Adrenal gland (tissue), 9 donors: ENCODE measurements at regions not wholly inside any gene's neighbourhood (a gene's known extent, or its start where the extent isn't known, plus 50 kb on each side); places are given as distances from the start of the nearest gene placed in this dataset.

Experiments used
- DNase-seq, 7 donors: peaks; one replicate each; pipeline ENCODE4 v3.0.0-alpha.2; 2019 to 2020
- H3K27ac ChIP-seq, 5 donors: fragments of 200-600 bp; sonication (generic) in 4 of 5; 1 replicate in 3 of 5; 2 replicates in 2 of 5; pipeline versions ENCODE4 v1.5.1 to v1.8.0; 2016 to 2020; ENCODE audit warnings: mild to moderate bottlenecking in 1 of 5
- H3K27me3 ChIP-seq: fragments of 200-600 bp; 2 replicates; pipeline ENCODE4 v1.8.0; 2021
- H3K36me3 ChIP-seq, 2 donors: fragments of 200-600 bp; replicated peaks in 1 of 2; 1 replicate in 1 of 2; 2 replicates in 1 of 2; pipeline versions ENCODE4 v1.5.1 to v1.8.0; 2018 to 2022
- H3K4me1 ChIP-seq, 2 donors: fragments of 200-600 bp; replicated peaks in 1 of 2; 1 replicate in 1 of 2; 2 replicates in 1 of 2; pipeline versions ENCODE4 v1.5.1 to v1.8.0; 2018 to 2021
- H3K4me3 ChIP-seq, 4 donors: fragments of 200-600 bp; sonication (generic) in 3 of 4; one replicate each; pipeline ENCODE4 v1.5.1; 2016 to 2018
- H3K9me3 ChIP-seq, 3 donors: fragments of 200-600 bp; sonication (generic) in 1 of 3; replicated peaks in 1 of 3; 1 replicate in 2 of 3; 2 replicates in 1 of 3; pipeline versions ENCODE4 v1.5.1 to v1.8.0; 2016 to 2021
- POLR2A ChIP-seq, 2 donors: fragments of 450-650 bp; IDR thresholded peaks; one replicate each; pipeline ENCODE4 v1.6.1; 2017; ENCODE audit warnings: antibody characterized with exemption in 2 of 2, mild to moderate bottlenecking in 2 of 2, moderate library complexity in 1 of 2
- WGBS, 4 donors: extraction: QIAGEN DNeasy Blood & Tissue Kit in 2 of 4; methylation state at CpG; one replicate each; pipeline versions ENCODE4 v1.1.5 to v1.1.7; 2013 to 2017; 5-methylcytosine and 5-hydroxymethylcytosine counted together
- intact Hi-C, 2 donors: fragments of 100-400 bp; cut with DNase I; formaldehyde crosslinking; loops; one replicate each; pipeline versions ENCODE4 v1.14.1 to v1.15.0; 2022 to 2023
- TF ChIP-seq, protein P1 (sequence below), 6 experiments: fragments of 450-650 bp in 4 of 6; fragments of 200-600 bp in 2 of 6; sonication (generic) in 1 of 6; IDR thresholded peaks; 1 replicate in 5 of 6; 2 replicates in 1 of 6; pipeline versions ENCODE4 v1.5.1 to v1.8.0; 2016 to 2021; ENCODE audit warnings: antibody characterized with exemption in 6 of 6, mild to moderate bottlenecking in 2 of 6, moderate library complexity in 1 of 6
- donor health status: healthy with polysubstance abuse.
- donor health status: Bipolar disorder and iron deficiency.
- donor health status: DM: yes; HTN: yes; CAD: no.
- donor health status: DM: no; HTN: no; CAD: no.
- donor health status: DM: no; HTN: no; CAD: no.

GRCh38 chr6:165726290-165726875 is 63.3 kb upstream of the PDE10A start:
- no peak for DNase-seq
- H3K4me3 ChIP-seq = no peak overlapping the region
- 88 to 96% (median 92%) methylated on average over 18 to 25 of the region's 25 CpGs for WGBS, 4 donors
- no peaks in the 10 kb centered on the region for H3K36me3 ChIP-seq
- TF ChIP-seq POLR2A (IDR thresholded peaks at IDR 0.05) = no peak
- TF ChIP-seq, protein P1, sequence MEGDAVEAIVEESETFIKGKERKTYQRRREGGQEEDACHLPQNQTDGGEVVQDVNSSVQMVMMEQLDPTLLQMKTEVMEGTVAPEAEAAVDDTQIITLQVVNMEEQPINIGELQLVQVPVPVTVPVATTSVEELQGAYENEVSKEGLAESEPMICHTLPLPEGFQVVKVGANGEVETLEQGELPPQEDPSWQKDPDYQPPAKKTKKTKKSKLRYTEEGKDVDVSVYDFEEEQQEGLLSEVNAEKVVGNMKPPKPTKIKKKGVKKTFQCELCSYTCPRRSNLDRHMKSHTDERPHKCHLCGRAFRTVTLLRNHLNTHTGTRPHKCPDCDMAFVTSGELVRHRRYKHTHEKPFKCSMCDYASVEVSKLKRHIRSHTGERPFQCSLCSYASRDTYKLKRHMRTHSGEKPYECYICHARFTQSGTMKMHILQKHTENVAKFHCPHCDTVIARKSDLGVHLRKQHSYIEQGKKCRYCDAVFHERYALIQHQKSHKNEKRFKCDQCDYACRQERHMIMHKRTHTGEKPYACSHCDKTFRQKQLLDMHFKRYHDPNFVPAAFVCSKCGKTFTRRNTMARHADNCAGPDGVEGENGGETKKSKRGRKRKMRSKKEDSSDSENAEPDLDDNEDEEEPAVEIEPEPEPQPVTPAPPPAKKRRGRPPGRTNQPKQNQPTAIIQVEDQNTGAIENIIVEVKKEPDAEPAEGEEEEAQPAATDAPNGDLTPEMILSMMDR (IDR thresholded peaks at IDR 0.05) = no peak
- H3K27me3 ChIP-seq = no peaks in the 10 kb centered on the region
- no peaks in the 10 kb centered on the region for H3K9me3 ChIP-seq
- H3K4me1 ChIP-seq = no peaks in the 10 kb centered on the region
- no peak overlapping the region for H3K27ac ChIP-seq
- intact Hi-C loops = no loop called here

- intact Hi-C loops = no loop called here
These were observed 62.2 kb upstream of the PDE10A start for GRCh38 chr6:165725201-165725600.

DNA sequence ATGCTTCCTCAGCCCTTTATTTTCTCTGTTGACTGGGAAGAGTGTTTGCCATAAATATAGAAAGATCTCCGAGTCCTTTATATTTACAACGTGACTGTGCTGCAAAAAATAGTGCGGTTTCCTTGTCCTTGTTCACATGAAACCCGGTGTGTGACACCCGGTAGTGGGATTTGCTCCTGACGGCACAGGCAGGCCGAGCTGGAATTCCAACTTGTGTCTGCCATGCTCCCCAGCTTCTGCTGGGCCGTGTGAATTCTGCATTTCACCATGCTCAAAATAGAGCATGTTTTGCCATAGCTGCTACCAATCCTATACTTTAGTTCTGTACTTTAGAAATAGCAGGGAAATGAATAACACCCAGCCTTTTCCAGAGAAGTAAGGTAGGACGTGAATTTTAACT is 60.3 kb upstream of the PDE10A start:
- Histone ChIP-seq H3K4me1 (no peaks in the 10 kb centered on the region), H3K36me3 (no peaks in the 10 kb centered on the region), H3K9me3 (no peaks in the 10 kb centered on the region), H3K27ac (no peak overlapping the region), H3K4me3 (no peak overlapping the region), H3K27me3 (no peaks in the 10 kb centered on the region)
- intact Hi-C loops = no loop called here
- TF ChIP-seq, protein P1 (IDR thresholded peaks at IDR 0.05) = no peak
- no peak for TF ChIP-seq POLR2A (IDR thresholded peaks at IDR 0.05)
- WGBS, 4 donors = 80 to 88% (median 84%) methylated on average over 9 of the region's 9 CpGs
- no peak for DNase-seq

More at GRCh38 chr6:165725201-165725600, 62.2 kb upstream of the PDE10A start:
- TF ChIP-seq, protein P1 (IDR thresholded peaks at IDR 0.05) = no peak
- no peak for TF ChIP-seq POLR2A (IDR thresholded peaks at IDR 0.05)
- WGBS, 4 donors = 89 to 96% (median 93%) methylated on average over 7 of the region's 7 CpGs
- Histone ChIP-seq H3K27me3 (no peaks in the 10 kb centered on the region), H3K27ac (no peak overlapping the region), H3K4me1 (no peaks in the 10 kb centered on the region), H3K4me3 (no peak overlapping the region), H3K36me3 (no peaks in the 10 kb centered on the region), H3K9me3 (no peaks in the 10 kb centered on the region)
- no peak for DNase-seq

DNA sequence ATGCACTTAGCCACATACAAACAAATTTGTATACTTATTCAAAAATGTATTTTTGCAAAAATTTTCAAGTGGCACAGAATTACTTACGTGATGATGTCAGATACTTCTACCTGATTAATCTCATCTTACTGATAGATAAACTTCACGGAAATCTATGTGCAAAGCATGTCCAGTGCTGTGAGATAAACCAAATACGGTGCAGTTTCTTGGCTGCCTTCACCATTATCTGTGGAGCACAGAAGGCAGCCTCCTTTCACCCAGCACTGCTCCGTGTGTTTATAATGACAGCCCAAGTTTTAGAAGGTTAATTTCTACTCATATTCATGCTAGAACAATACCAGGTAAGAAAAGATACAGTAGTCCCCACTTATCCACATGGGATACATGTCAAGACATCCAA is 59.0 kb upstream of the PDE10A start:
- Histone ChIP-seq H3K27ac (no peak overlapping the region), H3K4me1 (no peaks in the 10 kb centered on the region), H3K36me3 (no peaks in the 10 kb centered on the region), H3K27me3 (no peaks in the 10 kb centered on the region), H3K4me3 (no peak overlapping the region), H3K9me3 (no peaks in the 10 kb centered on the region)
- DNase-seq = no peak
- 73 to 83% (median 79%) methylated on average over 4 of the region's 4 CpGs for WGBS, 4 donors
- no peak for TF ChIP-seq POLR2A (IDR thresholded peaks at IDR 0.05)
- TF ChIP-seq, protein P1 (IDR thresholded peaks at IDR 0.05) = no peak
- intact Hi-C loops = no loop called here
